NCI-H748 (cell line): ENCODE measurements at regions not wholly inside any gene's neighbourhood (a gene's known extent, or its start where the extent isn't known, plus 50 kb on each side); places are given as distances from the start of the nearest gene placed in this dataset.

ENCODE experiments used
- DNase-seq: peaks from one replicate; lab custom pipeline; 2025; ENCODE audit not compliant: unreplicated experiment; lab: John Stamatoyannopoulos, UW

GRCh38 chr13:72255908-72256307 lies 388.9 kb upstream of the DACH1 start:
- DNase-seq = peak; percentile 83

DNA sequence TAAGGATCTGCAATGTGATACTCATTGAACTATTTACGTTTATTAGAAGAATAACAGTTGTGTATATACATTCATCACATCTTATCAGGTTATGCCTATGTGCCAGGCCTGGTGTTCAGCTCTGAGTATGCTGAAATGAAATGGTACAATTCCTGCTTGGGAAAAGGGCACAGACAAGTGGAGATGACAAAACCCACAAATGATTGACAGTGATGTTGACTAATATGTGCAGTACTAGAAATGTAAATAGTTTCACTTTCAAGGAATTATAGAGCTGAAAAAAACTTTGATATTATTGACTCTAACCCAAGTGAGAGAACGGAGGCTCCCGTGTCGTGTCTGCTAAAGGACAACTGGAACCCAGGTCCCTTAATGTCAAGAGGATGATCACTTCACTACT lies 386.8 kb upstream of the DACH1 start:
- DNase-seq = no peak

- DNase-seq = no peak
Measured at GRCh38 chr13:72246396-72246795, 379.4 kb upstream of the DACH1 start.

- DNase-seq = no peak
Measured at GRCh38 chr13:72244788-72245187, 377.8 kb upstream of the DACH1 start.

DNA sequence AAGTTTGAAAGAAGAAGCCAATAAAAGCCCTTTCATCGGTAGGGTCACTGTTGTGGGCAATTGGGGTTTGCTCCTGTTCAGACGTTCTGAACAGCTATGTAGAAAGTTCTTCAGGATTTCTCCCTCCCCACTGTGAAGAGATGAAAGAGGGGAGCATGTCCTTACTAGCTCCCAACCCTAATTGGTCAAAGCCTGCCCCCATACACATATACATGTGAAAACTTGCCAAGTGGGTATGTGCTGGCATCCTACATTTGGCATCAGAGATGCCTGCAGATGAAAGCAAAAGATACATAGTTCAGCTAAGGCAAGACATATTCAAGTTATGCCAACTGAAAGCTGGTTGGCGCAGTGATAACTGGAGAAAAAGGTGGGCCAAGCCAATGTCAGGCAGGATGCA lies 363.1 kb upstream of the DACH1 start:
- DNase-seq = no peak

- DNase-seq = no peak
Measured at GRCh38 chr13:72229067-72229466, 362.1 kb upstream of the DACH1 start.

GRCh38 chr13:72221276-72221962 lies 354.4 kb upstream of the DACH1 start:
- peak; percentile 11 for DNase-seq

GRCh38 chr13:72218966-72219365 lies 352.0 kb upstream of the DACH1 start:
- no peak for DNase-seq

DNA sequence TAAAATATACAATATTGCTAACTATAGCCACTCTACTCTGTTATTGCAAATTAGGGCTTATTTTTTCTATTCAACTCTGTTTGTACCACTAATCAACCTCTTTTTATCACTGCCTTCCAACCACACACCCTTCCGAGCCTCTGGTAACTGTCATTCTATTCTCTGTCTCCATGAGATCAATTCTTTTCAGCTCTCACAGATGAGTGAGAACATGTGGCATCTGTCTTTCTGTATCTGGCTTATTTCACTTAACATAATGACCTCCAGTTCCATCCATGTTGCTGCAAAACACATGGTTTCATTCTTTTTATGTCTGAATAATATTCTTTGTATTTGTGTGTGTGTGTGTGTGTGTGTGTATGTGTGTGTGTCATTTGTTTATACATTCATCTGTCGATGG lies 350.1 kb upstream of the DACH1 start:
- no peak for DNase-seq

- DNase-seq = no peak
Measured at GRCh38 chr13:72208112-72208645, 341.2 kb upstream of the DACH1 start.

DNA sequence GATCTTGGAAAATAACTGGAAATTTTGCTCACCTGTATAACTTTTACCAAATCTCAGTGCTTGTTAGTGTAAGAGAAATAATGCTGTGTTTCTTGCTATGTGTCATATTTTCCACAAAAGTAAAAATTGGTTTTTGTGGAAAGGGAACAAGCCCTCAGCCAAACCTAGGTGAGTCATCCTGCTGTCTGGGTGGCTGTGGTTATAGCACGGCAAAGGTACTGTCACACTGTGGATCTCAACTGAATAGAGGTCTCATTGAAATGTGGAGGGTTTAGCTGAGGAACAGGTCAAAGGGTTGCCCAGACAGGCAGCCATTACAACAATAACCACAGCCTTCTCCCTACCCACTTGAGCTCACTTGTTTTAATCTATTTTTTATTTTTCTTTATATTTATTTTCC lies 338.8 kb upstream of the DACH1 start:
- no peak for DNase-seq

DNA sequence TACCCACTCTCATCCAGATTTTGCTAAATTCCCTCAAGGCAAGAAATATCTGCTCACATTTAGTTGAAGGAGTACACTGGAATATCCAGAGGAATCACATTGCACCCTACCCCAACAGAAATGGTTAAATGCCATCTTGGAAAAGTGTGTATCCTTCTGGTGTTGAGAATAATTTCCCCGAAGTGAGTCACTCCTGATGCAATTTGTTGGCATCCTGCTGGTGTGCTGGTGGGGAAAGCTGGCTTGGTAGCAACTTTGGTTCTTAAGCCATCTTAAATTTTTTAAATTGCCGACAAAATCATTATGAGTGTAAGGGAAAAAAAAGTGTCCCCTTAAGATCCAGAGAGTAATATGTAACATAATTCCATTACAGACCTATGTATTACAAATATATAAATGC lies 337.3 kb upstream of the DACH1 start:
- DNase-seq = no peak

DNA sequence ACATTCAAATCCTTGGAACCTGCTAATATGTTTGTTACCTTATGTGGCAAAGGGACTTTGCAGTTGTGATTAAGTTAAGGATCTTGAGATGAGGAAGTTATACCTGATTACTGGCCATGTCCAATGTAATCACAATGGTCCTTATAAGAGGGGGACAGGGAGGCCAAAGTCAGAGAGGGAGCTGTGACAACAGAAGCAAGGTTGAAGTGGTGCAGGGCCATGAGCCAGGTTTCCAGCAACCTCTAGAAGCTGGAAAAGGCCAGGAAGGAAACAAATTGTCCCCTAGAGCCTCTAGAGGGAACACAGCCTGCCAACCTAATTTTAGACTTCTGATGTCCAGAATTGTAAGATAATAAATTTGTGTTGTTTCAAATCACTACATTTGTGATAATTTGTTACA lies 334.7 kb upstream of the DACH1 start:
- no peak for DNase-seq

- peak; percentile 10 for DNase-seq
Measured at GRCh38 chr13:72199640-72200039, 332.6 kb upstream of the DACH1 start.

- no peak for DNase-seq
Measured at GRCh38 chr13:72198967-72199560, 332.1 kb upstream of the DACH1 start.

GRCh38 chr13:72198042-72198441 lies 331.0 kb upstream of the DACH1 start:
- no peak for DNase-seq

GRCh38 chr13:72195044-72195704 lies 328.2 kb upstream of the DACH1 start:
- no peak for DNase-seq

DNA sequence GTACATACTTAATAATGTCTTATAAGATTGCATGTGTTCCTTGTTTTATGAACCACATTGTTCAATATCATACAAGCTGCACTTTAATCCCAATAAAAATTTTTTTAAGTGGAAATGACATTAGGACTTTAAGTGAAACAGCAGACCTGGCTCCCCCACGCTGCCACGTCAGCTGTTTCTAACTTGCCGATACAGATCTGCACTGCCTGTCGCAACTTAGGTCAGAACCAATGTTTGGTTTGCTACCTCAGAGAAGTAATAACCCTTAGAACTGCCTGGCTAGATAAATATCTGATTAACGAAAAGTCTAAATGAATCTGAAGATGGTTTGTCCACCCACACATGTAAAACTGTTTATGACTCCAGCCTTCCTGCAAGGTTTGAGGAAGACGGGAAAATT lies 327.5 kb upstream of the DACH1 start:
- no peak for DNase-seq

DNA sequence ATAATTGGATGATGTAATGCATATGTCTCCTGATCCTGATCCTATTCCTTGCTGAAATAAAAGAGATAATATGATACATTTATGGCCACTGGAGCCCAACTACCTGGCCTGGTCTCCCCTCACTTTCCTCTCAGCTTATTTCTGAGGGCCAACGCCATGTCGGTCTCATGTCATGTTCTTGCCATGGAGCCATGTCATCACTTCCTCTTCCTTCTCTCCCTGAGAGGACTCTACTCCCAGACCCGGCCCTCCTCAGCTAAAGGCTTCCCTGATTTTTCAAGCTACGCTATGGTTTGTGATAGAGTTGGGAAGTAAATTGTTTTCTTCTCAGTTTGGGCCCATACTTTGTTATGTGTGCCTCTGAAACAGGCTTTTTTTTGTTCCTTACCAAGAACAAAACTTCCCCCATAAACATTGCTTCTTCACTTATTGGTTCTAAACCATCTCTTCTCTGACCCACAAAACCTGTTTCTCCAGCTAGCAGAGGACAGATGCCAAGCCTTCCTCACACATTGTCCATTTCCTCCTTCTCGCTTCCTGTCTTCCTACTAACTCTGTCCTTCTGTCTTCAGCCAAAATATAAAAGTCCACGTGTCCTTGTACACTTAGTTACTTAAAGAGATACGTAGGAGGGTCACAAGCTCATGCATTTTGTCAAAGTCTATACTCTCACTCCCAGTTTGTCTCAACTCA lies 319.9 kb upstream of the DACH1 start:
- peak; percentile 5 for DNase-seq

GRCh38 chr13:72185776-72186175 lies 318.8 kb upstream of the DACH1 start:
- DNase-seq = no peak

DNA sequence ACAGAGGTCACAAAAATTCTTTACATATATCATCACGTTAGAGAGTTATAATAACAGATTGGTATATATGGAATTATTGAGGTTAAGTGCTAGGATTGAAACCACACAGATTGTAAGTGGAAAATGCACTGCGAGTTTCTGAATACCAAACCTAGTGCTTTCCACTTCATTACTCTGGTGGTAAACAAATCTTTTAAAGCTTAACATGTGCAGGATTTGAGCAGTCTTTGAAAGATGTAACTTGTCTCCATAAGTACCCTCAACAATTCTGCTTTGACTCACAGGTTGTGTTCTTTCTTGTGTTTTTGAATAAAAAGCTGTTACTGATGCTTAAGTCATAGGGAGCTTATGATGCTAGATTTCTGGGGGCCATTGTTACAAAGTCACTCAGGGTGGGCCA lies 314.7 kb upstream of the DACH1 start:
- no peak for DNase-seq
